BJ (cell line): ENCODE measurements at regions not wholly inside any gene's neighbourhood (a gene's known extent, or its start where the extent isn't known, plus 50 kb on each side); places are given as distances from the start of the nearest gene placed in this dataset.
"Not testable (repeated sequence)": the region's sequence is repeated elsewhere in the genome, so short reads cannot be mapped to it uniquely, and the experiment has no call there.

Experiments used
- CTCF ChIA-PET: fragments of 350-600 bp; formaldehyde crosslinking; extraction: SDS; loops from one replicate; lab custom pipeline; 2021; ENCODE audit warnings: antibody characterized with exemption, inconsistent platforms; lab: Yijun Ruan, JAX
- POLR2A ChIA-PET: fragments of 300-600 bp; sonication (Branson Sonifier 250); formaldehyde crosslinking; extraction: SDS; loops from one replicate; lab custom pipeline; 2021; ENCODE audit warnings: antibody characterized with exemption; lab: Charles Lee
- DNase-seq: peaks from one replicate; pipeline ENCODE4 v3.0.0-alpha.2; 2011; ENCODE audit warnings: low read depth
- H3K27me3 ChIP-seq: 2 replicates; pipeline ENCODE4 v1.6.0; 2011; ENCODE audit warnings: low read length; ENCODE audit not compliant: control insufficient read depth, insufficient read depth
- H3K36me3 ChIP-seq: 2 replicates; pipeline ENCODE4 v1.5.1; 2011; ENCODE audit warnings: low read length; ENCODE audit not compliant: control insufficient read depth, insufficient read depth
- H3K4me3 ChIP-seq: 2 replicates; pipeline ENCODE4 v1.5.1; 2011; ENCODE audit warnings: low read depth, mild to moderate bottlenecking, control low read depth, low read length
- TF ChIP-seq, protein P1 (sequence below): IDR thresholded peaks from 2 replicates; pipeline ENCODE4 v1.5.1; 2011; ENCODE audit warnings: low read depth, mild to moderate bottlenecking, control low read depth, inconsistent platforms, low read length, moderate library complexity; ENCODE audit not compliant: insufficient read depth

DNA sequence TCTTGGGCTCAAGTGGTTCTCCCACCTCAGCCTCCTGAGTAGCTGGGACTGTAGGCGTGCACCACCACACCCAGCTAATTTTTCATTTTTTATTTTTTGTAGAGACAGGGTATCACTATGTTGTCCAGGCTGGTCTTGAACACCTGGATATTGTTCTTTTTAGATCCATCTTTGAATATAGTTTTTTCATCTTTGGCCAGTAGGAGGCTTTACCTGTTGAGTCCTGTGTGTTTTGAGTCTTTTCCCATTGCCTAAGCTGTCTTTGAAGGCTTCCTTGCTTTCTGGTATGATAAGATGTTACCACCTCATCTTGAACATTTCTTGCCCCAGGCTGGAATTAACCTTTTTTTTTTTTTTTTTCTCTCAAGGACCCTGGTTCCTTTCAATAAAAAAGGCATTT lies 387.8 kb upstream of the RUNX1 start:
- no peaks in the 10 kb centered on the region for H3K27me3 ChIP-seq
- H3K4me3 ChIP-seq: no peak overlapping the region
- POLR2A ChIA-PET: no interaction called here
- no peaks in the 10 kb centered on the region for H3K36me3 ChIP-seq
- TF ChIP-seq, protein P1, sequence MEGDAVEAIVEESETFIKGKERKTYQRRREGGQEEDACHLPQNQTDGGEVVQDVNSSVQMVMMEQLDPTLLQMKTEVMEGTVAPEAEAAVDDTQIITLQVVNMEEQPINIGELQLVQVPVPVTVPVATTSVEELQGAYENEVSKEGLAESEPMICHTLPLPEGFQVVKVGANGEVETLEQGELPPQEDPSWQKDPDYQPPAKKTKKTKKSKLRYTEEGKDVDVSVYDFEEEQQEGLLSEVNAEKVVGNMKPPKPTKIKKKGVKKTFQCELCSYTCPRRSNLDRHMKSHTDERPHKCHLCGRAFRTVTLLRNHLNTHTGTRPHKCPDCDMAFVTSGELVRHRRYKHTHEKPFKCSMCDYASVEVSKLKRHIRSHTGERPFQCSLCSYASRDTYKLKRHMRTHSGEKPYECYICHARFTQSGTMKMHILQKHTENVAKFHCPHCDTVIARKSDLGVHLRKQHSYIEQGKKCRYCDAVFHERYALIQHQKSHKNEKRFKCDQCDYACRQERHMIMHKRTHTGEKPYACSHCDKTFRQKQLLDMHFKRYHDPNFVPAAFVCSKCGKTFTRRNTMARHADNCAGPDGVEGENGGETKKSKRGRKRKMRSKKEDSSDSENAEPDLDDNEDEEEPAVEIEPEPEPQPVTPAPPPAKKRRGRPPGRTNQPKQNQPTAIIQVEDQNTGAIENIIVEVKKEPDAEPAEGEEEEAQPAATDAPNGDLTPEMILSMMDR: no peak
- no peak for DNase-seq
- CTCF ChIA-PET: interaction anchor here (0.7 to 1.5 kb wide), 3 partner anchors 9 to 28 kb away, joined by 3 to 4 read pairs (median 3); no protein-coding TSS in a partner anchor

DNA sequence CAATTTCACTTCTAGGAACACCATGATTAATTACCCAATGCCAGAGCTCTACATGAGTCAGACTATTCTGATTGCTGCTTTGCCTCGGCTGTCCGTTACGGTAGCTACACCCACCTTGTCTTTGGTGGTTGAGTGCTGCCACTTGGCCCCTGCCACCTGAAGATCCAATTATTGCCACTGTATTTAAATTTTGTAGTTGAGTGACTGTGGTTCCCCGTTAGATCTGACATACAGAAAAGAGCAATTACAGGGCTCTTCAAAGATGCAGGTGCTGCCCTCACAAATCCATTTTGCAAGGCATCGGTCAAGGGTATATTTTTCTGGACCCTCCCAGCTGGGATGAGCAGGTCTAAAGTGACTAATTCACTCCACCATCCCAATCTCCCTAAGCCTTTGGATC lies 383.5 kb upstream of the RUNX1 start:
- H3K4me3 ChIP-seq, DNase-seq, H3K27me3 ChIP-seq, H3K36me3 ChIP-seq, POLR2A ChIA-PET: not testable (repeated sequence)
- CTCF ChIA-PET: interaction anchor here (1.1 kb wide), 1 partner anchor 9 kb away, joined by 3 read pairs; no protein-coding TSS in a partner anchor

DNA sequence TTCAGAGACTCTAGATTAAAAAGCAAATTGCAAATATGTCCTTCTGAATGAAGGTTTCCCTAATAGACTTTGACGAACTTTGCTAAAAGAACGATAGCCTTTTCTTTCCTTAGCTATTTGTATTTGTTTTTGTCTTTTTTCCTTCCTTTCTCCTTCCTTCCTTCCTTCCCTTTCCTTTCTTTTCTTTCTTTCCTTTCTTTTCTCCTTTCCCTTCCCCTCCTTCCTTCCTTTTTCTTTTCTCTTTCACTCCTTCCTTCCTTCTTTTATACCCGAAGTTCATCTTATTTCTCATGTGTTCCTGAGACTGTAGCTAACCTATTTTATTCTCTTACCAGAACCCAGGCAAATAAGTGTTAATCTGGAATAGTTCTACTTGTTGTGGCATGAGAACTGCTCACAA lies 381.2 kb upstream of the RUNX1 start:
- DNase-seq: no peak
- POLR2A ChIA-PET: no interaction called here
- CTCF ChIA-PET: no interaction called here
- Histone ChIP-seq H3K36me3 (no peaks in the 10 kb centered on the region), H3K4me3 (no peak overlapping the region), H3K27me3 (no peaks in the 10 kb centered on the region)
- TF ChIP-seq, protein P1: no peak

DNA sequence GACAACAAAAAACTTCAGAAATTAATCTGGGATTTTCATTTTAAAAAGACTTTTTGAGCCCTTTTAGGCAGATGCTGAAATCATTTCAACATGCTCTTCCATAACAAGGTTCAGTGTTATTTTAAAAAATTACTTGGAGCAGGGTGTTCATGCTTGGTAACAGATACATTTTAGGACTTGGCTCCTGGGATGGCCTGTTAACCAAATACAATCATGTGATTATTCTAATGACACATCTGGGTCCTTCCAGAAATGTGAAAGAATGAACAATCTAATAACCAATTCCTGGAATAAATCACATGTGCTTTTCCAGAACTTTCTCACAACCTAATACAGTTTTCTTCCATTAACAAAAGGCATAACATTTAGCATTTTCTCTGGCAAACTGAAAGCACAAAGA lies 379.8 kb upstream of the RUNX1 start:
- no peaks in the 10 kb centered on the region for H3K27me3 ChIP-seq
- H3K36me3 ChIP-seq: no peaks in the 10 kb centered on the region
- no peak for DNase-seq
- CTCF ChIA-PET: interaction anchor here (1.3 kb wide), 1 partner anchor 8 kb away, joined by 4 read pairs; no protein-coding TSS in a partner anchor
- no peak overlapping the region for H3K4me3 ChIP-seq
- POLR2A ChIA-PET: no interaction called here
- TF ChIP-seq, protein P1: no peak

DNA sequence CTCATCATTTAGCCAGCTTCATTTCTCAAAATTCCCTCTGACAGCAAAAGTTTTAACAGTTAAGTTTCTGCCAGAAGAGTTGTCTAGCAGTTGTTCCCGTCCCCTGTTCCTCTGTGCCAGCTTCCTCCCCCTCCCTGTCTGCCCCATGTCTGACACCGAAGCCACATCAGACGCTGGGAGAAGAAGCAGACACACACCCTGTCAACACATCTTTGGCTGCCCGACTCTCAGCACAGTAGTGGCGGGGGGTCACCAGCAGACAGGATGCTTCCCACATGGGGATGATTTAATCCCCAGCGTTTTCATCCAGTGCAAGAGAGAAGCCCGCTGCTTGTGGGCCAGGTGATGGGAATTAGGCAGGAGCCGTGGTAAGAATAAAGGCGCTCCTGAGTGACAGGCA lies 379.4 kb upstream of the RUNX1 start:
- no peak for DNase-seq
- TF ChIP-seq, protein P1: no peak
- ChIA-PET POLR2A (no interaction called here), CTCF (interaction anchor here (1.0 to 1.3 kb wide), 2 partner anchors 8 to 11 kb away, joined by 3 to 4 read pairs; no protein-coding TSS in a partner anchor)
- no peaks in the 10 kb centered on the region for H3K36me3 ChIP-seq
- no peaks in the 10 kb centered on the region for H3K27me3 ChIP-seq
- H3K4me3 ChIP-seq: no peak overlapping the region

DNA sequence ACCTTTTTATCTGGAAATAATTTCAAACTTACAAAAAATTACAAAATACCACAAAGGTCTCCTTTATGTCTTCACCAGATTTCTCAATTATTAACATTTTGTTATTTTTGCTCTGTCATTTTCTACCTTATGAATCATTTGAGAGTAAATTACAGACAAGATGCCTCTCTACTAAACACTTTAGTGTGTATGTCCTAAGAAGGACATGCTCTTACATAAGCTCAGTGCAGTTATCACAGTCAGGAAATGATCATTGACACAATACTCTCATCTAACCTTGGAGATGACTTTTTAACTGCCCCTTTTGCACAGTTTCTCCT lies 378.9 kb upstream of the RUNX1 start:
- ChIA-PET POLR2A (interaction anchor here (0.7 kb wide), 1 partner anchor 137 kb away, joined by 5 read pairs; no protein-coding TSS in a partner anchor), CTCF (interaction anchor here (1.0 to 2.0 kb wide), 3 partner anchors 9 to 15 kb away, joined by 3 to 6 read pairs (median 4); no protein-coding TSS in a partner anchor)
- DNase-seq: no peak
- Histone ChIP-seq H3K4me3 (no peak overlapping the region), H3K27me3 (no peaks in the 10 kb centered on the region), H3K36me3 (no peaks in the 10 kb centered on the region)
- TF ChIP-seq, protein P1: no peak
